ENCODE measurements at regions not wholly inside any gene's neighbourhood (a gene's known extent, or its start where the extent isn't known, plus 50 kb on each side); places are given as distances from the start of the nearest gene placed in this dataset.

- TF ChIP-seq CTCF (IDR thresholded peaks at IDR 0.05; ENCODE audit: poor library complexity) (no peak), EZH2 (IDR thresholded peaks at IDR 0.05; ENCODE audit: borderline replicate concordance) (no peak)
Measured at GRCh38 chr7:96562966-96563365, 146.7 kb downstream of the SEM1 start.
